Lung (tissue), 11 donors: ENCODE measurements at regions not wholly inside any gene's neighbourhood (a gene's known extent, or its start where the extent isn't known, plus 50 kb on each side); places are given as distances from the start of the nearest gene placed in this dataset.

Source experiments
- ATAC-seq: fragments of 200-7000 bp; cut with Tn5 transposase; one replicate; pipeline ENCODE4 v1.9.1; 2020; ENCODE audit warnings: moderate number of reproducible peaks; ENCODE audit not compliant: insufficient read depth, low FRiP score
- DNase-seq, 3 donors: peaks; one replicate each; pipeline ENCODE4 v3.0.0-alpha.2; 2013 to 2017
- H3K27ac ChIP-seq, 2 donors: one replicate each; pipeline ENCODE4 v1.5.1; 2013; ENCODE audit warnings: mild to moderate bottlenecking in 2 of 2, moderate library complexity in 2 of 2, control low read depth in 1 of 2, inconsistent platforms in 1 of 2, low read depth in 1 of 2, low read length in 1 of 2
- H3K27me3 ChIP-seq, 3 donors: one replicate each; pipeline ENCODE4 v1.5.1; 2013; ENCODE audit warnings: low read length in 2 of 3; ENCODE audit not compliant: control insufficient read depth in 3 of 3, insufficient read depth in 3 of 3
- H3K36me3 ChIP-seq, 4 donors: one replicate each; pipeline ENCODE4 v1.5.1; 2013; ENCODE audit warnings: low read length in 4 of 4, mild to moderate bottlenecking in 1 of 4, moderate library complexity in 1 of 4; ENCODE audit not compliant: control insufficient read depth in 4 of 4, insufficient read depth in 4 of 4
- H3K4me1 ChIP-seq, 5 donors: one replicate each; pipeline ENCODE4 v1.5.1; 2013; ENCODE audit warnings: low read length in 5 of 5, mild to moderate bottlenecking in 2 of 5, moderate library complexity in 1 of 5; ENCODE audit not compliant: control insufficient read depth in 5 of 5, insufficient read depth in 5 of 5
- H3K4me3 ChIP-seq: one replicate; pipeline ENCODE4 v1.5.1; 2013; ENCODE audit warnings: mild to moderate bottlenecking, control low read depth, moderate library complexity
- H3K9ac ChIP-seq, 2 donors: one replicate each; pipeline ENCODE4 v1.5.1; 2013; ENCODE audit warnings: low read length in 2 of 2, control low read depth in 1 of 2; ENCODE audit not compliant: insufficient read depth in 1 of 2
- H3K9me3 ChIP-seq, 4 donors: one replicate each; pipeline ENCODE4 v1.5.1; 2013; ENCODE audit warnings: low read length in 3 of 4, mild to moderate bottlenecking in 1 of 4, moderate library complexity in 1 of 4; ENCODE audit not compliant: control insufficient read depth in 4 of 4, insufficient read depth in 3 of 4
- CTCF ChIP-seq: IDR thresholded peaks from 2 replicates; pipeline ENCODE4 v1.5.1; 2012; ENCODE audit warnings: mild to moderate bottlenecking; ENCODE audit errors: control extremely low read depth, extremely low read depth
- WGBS, 2 donors: extraction: QIAGEN DNeasy Blood & Tissue Kit; methylation state at CpG; one replicate each; pipeline ENCODE4 v1.1.7; 2013; 5-methylcytosine and 5-hydroxymethylcytosine counted together
- donor health status: control.
- donor health status: control.
- donor health status: Bipolar disorder and iron deficiency.
- donor health status: healthy.
- donor health status: DM: yes; HTN: yes; CAD: no.

- H3K9ac ChIP-seq: no peak overlapping the region
- no peak for ATAC-seq
- H3K27me3 ChIP-seq: no peaks in the 10 kb centered on the region
- H3K27ac ChIP-seq: no peak overlapping the region
- 56 to 71% methylated on average over 4 of the region's 4 CpGs for WGBS, 2 donors
- no peaks in the 10 kb centered on the region for H3K9me3 ChIP-seq
- TF ChIP-seq CTCF: no peak
- H3K36me3 ChIP-seq: no peaks in the 10 kb centered on the region
- H3K4me1 ChIP-seq: no peaks in the 10 kb centered on the region
- H3K4me3 ChIP-seq: no peak overlapping the region
- no peak for DNase-seq
Observed at GRCh38 chr4:23631255-23631950, 258.4 kb downstream of the PPARGC1A start.

GRCh38 chr4:23630110-23630509, 259.7 kb downstream of the PPARGC1A start:
- no peak for DNase-seq
- Histone ChIP-seq H3K27ac (no peak overlapping the region), H3K27me3 (no peaks in the 10 kb centered on the region), H3K36me3 (no peaks in the 10 kb centered on the region), H3K9me3 (no peaks in the 10 kb centered on the region), H3K9ac (no peak overlapping the region), H3K4me3 (no peak overlapping the region), H3K4me1 (no peaks in the 10 kb centered on the region)
- no peak for TF ChIP-seq CTCF
- ATAC-seq: no peak

GRCh38 chr4:23629421-23629820, 260.4 kb downstream of the PPARGC1A start:
- WGBS, 2 donors: 24 to 34% methylated on average over 2 of the region's 2 CpGs

More at GRCh38 chr4:23629421-23629820, 260.4 kb downstream of the PPARGC1A start:
- no peak for ATAC-seq
- Histone ChIP-seq H3K36me3 (no peaks in the 10 kb centered on the region), H3K4me3 (no peak overlapping the region), H3K9ac (no peak overlapping the region), H3K4me1 (no peaks in the 10 kb centered on the region), H3K9me3 (no peaks in the 10 kb centered on the region), H3K27me3 (no peaks in the 10 kb centered on the region), H3K27ac (no peak overlapping the region)
- TF ChIP-seq CTCF: no peak
- DNase-seq: no peak
